CD14-positive monocyte (primary cell): ENCODE measurements at regions not wholly inside any gene's neighbourhood (a gene's known extent, or its start where the extent isn't known, plus 50 kb on each side); places are given as distances from the start of the nearest gene placed in this dataset.

ENCODE experiments used
- DNase-seq, 3 donors: peaks; one replicate each; pipeline ENCODE4 v3.0.0-alpha.2; 2011 to 2022
- H2AFZ ChIP-seq: 2 replicates; pipeline ENCODE4 v1.6.0; 2012; ENCODE audit warnings: mild to moderate bottlenecking, low read depth, low read length, inconsistent platforms; ENCODE audit not compliant: insufficient read depth, poor library complexity, severe bottlenecking
- H3K27ac ChIP-seq, 2 donors: 1 replicate in 1 of 2; 2 replicates in 1 of 2; pipeline ENCODE4 v1.5.1; 2012 to 2013; ENCODE audit warnings: low read length in 2 of 2, control low read depth in 1 of 2, inconsistent platforms in 1 of 2, low read depth in 1 of 2, mild to moderate bottlenecking in 1 of 2
- H3K27me3 ChIP-seq, 2 donors: one replicate each; pipeline versions ENCODE4 v1.6.0 to v1.6.1; 2011 to 2013; ENCODE audit warnings: low read length in 2 of 2; ENCODE audit not compliant: control insufficient read depth in 2 of 2, insufficient read depth in 2 of 2
- H3K36me3 ChIP-seq, 2 donors: replicated peaks in 1 of 2; 1 replicate in 1 of 2; 2 replicates in 1 of 2; pipeline versions ENCODE4 v1.5.1 to v1.6.1; 2012 to 2013; ENCODE audit warnings: low read length in 2 of 2, control low read depth in 1 of 2, inconsistent platforms in 1 of 2, mild to moderate bottlenecking in 1 of 2; ENCODE audit not compliant: insufficient read depth in 2 of 2, control insufficient read depth in 1 of 2
- H3K4me1 ChIP-seq, 2 donors: 1 replicate in 1 of 2; 2 replicates in 1 of 2; pipeline versions ENCODE4 v1.5.1 to v1.6.1; 2012 to 2013; ENCODE audit warnings: low read length in 2 of 2, control low read depth in 1 of 2, inconsistent platforms in 1 of 2, mild to moderate bottlenecking in 1 of 2, moderate library complexity in 1 of 2; ENCODE audit not compliant: insufficient read depth in 2 of 2, control insufficient read depth in 1 of 2
- H3K4me2 ChIP-seq: replicated peaks from 2 replicates; pipeline ENCODE3; 2012; ENCODE audit warnings: low read length, moderate library complexity, mild to moderate bottlenecking; ENCODE audit not compliant: poor library complexity, severe bottlenecking; ENCODE audit errors: extremely low read depth
- H3K4me3 ChIP-seq, 3 experiments: fragments of 200-600 bp in 1 of 3; sonication (generic) in 1 of 3; replicated peaks in 1 of 3; 1 replicate in 2 of 3; 2 replicates in 1 of 3; pipeline ENCODE4 v1.5.1; 2011 to 2013; ENCODE audit warnings: low read length in 3 of 3, mild to moderate bottlenecking in 3 of 3, control low read depth in 2 of 3, low read depth in 2 of 3, inconsistent platforms in 1 of 3, moderate library complexity in 1 of 3
- H3K79me2 ChIP-seq: 2 replicates; pipeline ENCODE4 v1.6.0; 2012; ENCODE audit warnings: mild to moderate bottlenecking, control low read depth, inconsistent platforms, low read length, moderate library complexity; ENCODE audit not compliant: insufficient read depth
- H3K9ac ChIP-seq: 2 replicates; pipeline ENCODE4 v1.6.0; 2017; ENCODE audit warnings: low read length, mild to moderate bottlenecking; ENCODE audit not compliant: insufficient read depth, poor library complexity, severe bottlenecking
- H3K9me3 ChIP-seq, 2 donors: replicated peaks in 1 of 2; 1 replicate in 1 of 2; 2 replicates in 1 of 2; pipeline versions ENCODE4 v1.5.1 to v1.6.1; 2012 to 2013; ENCODE audit warnings: low read length in 2 of 2, control low read depth in 1 of 2; ENCODE audit not compliant: control insufficient read depth in 1 of 2, insufficient read depth in 1 of 2
- H4K20me1 ChIP-seq: 2 replicates; pipeline ENCODE4 v1.6.0; 2012; ENCODE audit warnings: mild to moderate bottlenecking, low read length, control low read depth, moderate library complexity; ENCODE audit not compliant: insufficient read depth
- H3K27ac Mint-ChIP-seq, 7 donors: one replicate each; pipeline ENCODE4 v1.8.0; 2020; ENCODE audit warnings: mild to moderate bottlenecking in 7 of 7, mixed read lengths in 7 of 7, moderate library complexity in 6 of 7, inconsistent platforms in 2 of 7
- H3K27me3 Mint-ChIP-seq, 3 donors: one replicate each; pipeline ENCODE4 v1.8.0; 2021 to 2022; ENCODE audit warnings: low read depth in 3 of 3, mild to moderate bottlenecking in 3 of 3, mixed read lengths in 3 of 3, moderate library complexity in 3 of 3, inconsistent platforms in 1 of 3
- H3K36me3 Mint-ChIP-seq, 2 donors: one replicate each; pipeline ENCODE4 v1.8.0; 2020; ENCODE audit warnings: mixed read lengths in 2 of 2, inconsistent platforms in 1 of 2, mild to moderate bottlenecking in 1 of 2
- H3K4me1 Mint-ChIP-seq: one replicate; pipeline ENCODE4 v1.8.0; 2020; ENCODE audit warnings: mild to moderate bottlenecking, mixed read lengths
- H3K4me3 Mint-ChIP-seq, 2 donors: one replicate each; pipeline ENCODE4 v1.8.0; 2020; ENCODE audit warnings: mild to moderate bottlenecking in 2 of 2, mixed read lengths in 2 of 2, moderate library complexity in 1 of 2
- H3K9me3 Mint-ChIP-seq, 7 donors: one replicate each; pipeline ENCODE4 v1.8.0; 2020 to 2022; ENCODE audit warnings: mixed read lengths in 7 of 7, mild to moderate bottlenecking in 6 of 7, moderate library complexity in 6 of 7, inconsistent platforms in 2 of 7
- WGBS: methylation state at CpG from one replicate; pipeline ENCODE4 v1.1.5; 2013; ENCODE audit warnings: missing lambda C conversion rate; ENCODE audit not compliant: insufficient coverage; 5-methylcytosine and 5-hydroxymethylcytosine counted together
- intact Hi-C, 2 donors: fragments of 100-400 bp; cut with micrococcal nuclease; formaldehyde crosslinking; loops; one replicate each; pipeline versions ENCODE4 v1.15.0 to v1.15.1; 2023
- TF ChIP-seq, protein P1 (sequence below): fragments of 200-600 bp; IDR thresholded peaks from one replicate; pipeline ENCODE4 v1.8.0; 2022; ENCODE audit warnings: antibody characterized with exemption, mild to moderate bottlenecking

DNA sequence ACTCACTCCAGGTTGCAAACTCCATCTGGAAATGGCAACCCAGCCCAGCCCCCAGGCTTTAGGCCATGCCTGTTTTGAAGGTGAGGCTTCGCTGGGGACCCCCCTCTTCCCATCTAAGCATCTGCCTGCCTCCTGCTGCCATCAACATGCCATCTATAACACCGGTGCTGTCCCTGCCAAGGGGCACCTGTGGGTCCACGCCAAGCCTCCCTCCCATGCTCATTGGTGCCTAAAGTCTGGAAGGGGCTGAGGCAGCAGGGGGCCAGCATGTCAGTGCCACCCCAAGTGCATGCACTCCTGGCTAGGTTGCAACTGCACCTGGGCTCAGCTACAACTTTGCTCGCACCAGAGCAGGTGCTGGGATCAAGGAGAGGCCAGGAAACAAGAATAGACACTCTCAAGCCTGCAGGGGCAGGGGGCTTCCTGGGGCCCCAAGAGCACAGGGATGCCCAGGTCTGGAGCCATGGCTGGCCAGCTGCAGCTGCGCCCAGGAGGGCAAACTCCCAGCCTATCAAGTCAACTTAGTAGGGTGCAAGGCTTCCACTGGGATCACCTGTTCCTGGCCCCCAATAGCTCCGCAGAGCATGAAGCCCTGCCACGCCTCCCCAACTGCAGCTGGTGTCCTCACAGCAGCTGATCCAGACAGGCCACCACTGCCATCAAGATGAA, 151.3 kb upstream of the HSF2 start:
- Histone ChIP-seq H2AFZ (no peak overlapping the region), H3K27me3 (no peaks in the 10 kb centered on the region), H4K20me1 (no peaks in the 10 kb centered on the region), H3K9me3 (peaks cover 22 to 29% of the 10 kb centered on the region in 2 donors), H3K36me3 (no peaks in the 10 kb centered on the region), H3K9ac (no peak overlapping the region), H3K4me1 (no peaks in the 10 kb centered on the region), H3K79me2 (no peaks in the 10 kb centered on the region), H3K4me3 (no peak overlapping the region), H3K4me2 (no peak overlapping the region), H3K27ac (no peak overlapping the region)
- intact Hi-C loops: no loop called here
- H3K4me3 Mint-ChIP-seq: no peak overlapping the region
- H3K4me1 Mint-ChIP-seq: no peaks in the 10 kb centered on the region
- TF ChIP-seq, protein P1, sequence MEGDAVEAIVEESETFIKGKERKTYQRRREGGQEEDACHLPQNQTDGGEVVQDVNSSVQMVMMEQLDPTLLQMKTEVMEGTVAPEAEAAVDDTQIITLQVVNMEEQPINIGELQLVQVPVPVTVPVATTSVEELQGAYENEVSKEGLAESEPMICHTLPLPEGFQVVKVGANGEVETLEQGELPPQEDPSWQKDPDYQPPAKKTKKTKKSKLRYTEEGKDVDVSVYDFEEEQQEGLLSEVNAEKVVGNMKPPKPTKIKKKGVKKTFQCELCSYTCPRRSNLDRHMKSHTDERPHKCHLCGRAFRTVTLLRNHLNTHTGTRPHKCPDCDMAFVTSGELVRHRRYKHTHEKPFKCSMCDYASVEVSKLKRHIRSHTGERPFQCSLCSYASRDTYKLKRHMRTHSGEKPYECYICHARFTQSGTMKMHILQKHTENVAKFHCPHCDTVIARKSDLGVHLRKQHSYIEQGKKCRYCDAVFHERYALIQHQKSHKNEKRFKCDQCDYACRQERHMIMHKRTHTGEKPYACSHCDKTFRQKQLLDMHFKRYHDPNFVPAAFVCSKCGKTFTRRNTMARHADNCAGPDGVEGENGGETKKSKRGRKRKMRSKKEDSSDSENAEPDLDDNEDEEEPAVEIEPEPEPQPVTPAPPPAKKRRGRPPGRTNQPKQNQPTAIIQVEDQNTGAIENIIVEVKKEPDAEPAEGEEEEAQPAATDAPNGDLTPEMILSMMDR: no peak
- no peak overlapping the region for H3K27ac Mint-ChIP-seq
- H3K27me3 Mint-ChIP-seq: peaks cover 0 to 3% (median 0%) of the 10 kb centered on the region in 3 donors
- H3K9me3 Mint-ChIP-seq: peaks cover 4 to 23% (median 13%) of the 10 kb centered on the region in 7 donors
- WGBS: 72% methylated on average over 4 of the region's 7 CpGs
- DNase-seq: no peak
- H3K36me3 Mint-ChIP-seq: no peaks in the 10 kb centered on the region

GRCh38 chr6:122248844-122249243, 150.6 kb upstream of the HSF2 start:
- Histone ChIP-seq H3K27ac (no peak overlapping the region), H3K36me3 (no peaks in the 10 kb centered on the region), H3K4me1 (no peaks in the 10 kb centered on the region), H3K4me2 (no peak overlapping the region), H3K27me3 (no peaks in the 10 kb centered on the region), H3K9me3 (peaks cover 22 to 25% of the 10 kb centered on the region in 2 donors), H3K4me3 (no peak overlapping the region), H3K9ac (no peak overlapping the region), H3K79me2 (no peaks in the 10 kb centered on the region), H2AFZ (no peak overlapping the region), H4K20me1 (no peaks in the 10 kb centered on the region)
- no CpG with 5 or more reads among the region's 1 CpG for WGBS
- no peaks in the 10 kb centered on the region for H3K4me1 Mint-ChIP-seq
- TF ChIP-seq, protein P1: no peak
- no peaks in the 10 kb centered on the region for H3K36me3 Mint-ChIP-seq
- H3K27ac Mint-ChIP-seq: no peak overlapping the region
- H3K4me3 Mint-ChIP-seq: no peak overlapping the region
- no peak for DNase-seq
- peaks cover 0 to 3% (median 0%) of the 10 kb centered on the region in 3 donors for H3K27me3 Mint-ChIP-seq
- intact Hi-C loops: no loop called here
- peaks cover 4 to 19% (median 10%) of the 10 kb centered on the region in 7 donors for H3K9me3 Mint-ChIP-seq
